Memory B cell (primary cell): ENCODE measurements at regions not wholly inside any gene's neighbourhood (a gene's known extent, or its start where the extent isn't known, plus 50 kb on each side); places are given as distances from the start of the nearest gene placed in this dataset.

Experiments used
- ATAC-seq: fragments of 150-1000 bp; cut with Tn5 transposase; 2 replicates; pipeline ENCODE4 v1.10.0; 2021; ENCODE audit warnings: low read depth, mild to moderate bottlenecking, moderate library complexity
- DNase-seq, 2 donors: peaks; one replicate each; pipeline ENCODE4 v3.0.0; 2022; ENCODE audit warnings: low spot score in 2 of 2
- H3K27ac Mint-ChIP-seq: one replicate; pipeline ENCODE4 v1.8.0; 2022; ENCODE audit warnings: mild to moderate bottlenecking, moderate library complexity, mixed read lengths
- H3K27me3 Mint-ChIP-seq: one replicate; pipeline ENCODE4 v1.8.0; 2022; ENCODE audit warnings: mixed read lengths
- H3K36me3 Mint-ChIP-seq: one replicate; pipeline ENCODE4 v1.8.0; 2022; ENCODE audit warnings: mild to moderate bottlenecking, mixed read lengths
- H3K4me1 Mint-ChIP-seq: one replicate; pipeline ENCODE4 v1.8.0; 2022; ENCODE audit warnings: mixed read lengths
- H3K4me3 Mint-ChIP-seq: one replicate; pipeline ENCODE4 v1.8.0; 2022; ENCODE audit warnings: mild to moderate bottlenecking, moderate library complexity, mixed read lengths
- H3K9me3 Mint-ChIP-seq: one replicate; pipeline ENCODE4 v1.8.0; 2022; ENCODE audit warnings: mixed read lengths

GRCh38 chr1:168443899-168444298 is 99.9 kb downstream of the XCL2 start:
- H3K27ac Mint-ChIP-seq: no peak overlapping the region
- no peak for DNase-seq
- ATAC-seq: no peak

DNA sequence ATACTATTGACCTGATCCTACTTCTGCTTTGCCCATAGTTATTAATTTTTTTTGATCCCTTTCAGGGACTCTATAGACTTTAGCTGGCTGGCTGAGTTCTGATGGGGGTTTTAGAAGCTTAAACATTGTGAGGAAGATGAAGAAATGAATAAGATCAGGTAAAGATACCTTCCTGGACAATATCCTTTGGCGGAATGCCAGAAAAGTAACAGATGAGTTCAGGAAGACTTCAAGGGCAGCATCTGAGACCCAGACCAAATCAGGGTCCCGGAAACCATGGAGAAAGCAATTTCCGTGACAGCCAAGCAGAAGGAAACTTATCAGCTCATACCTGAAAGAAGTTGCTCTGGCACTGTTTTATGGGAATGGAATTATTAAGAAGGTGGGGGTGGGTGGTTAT is 100.4 kb downstream of the XCL2 start:
- H3K36me3 Mint-ChIP-seq: no peaks in the 10 kb centered on the region
- no peaks in the 10 kb centered on the region for H3K9me3 Mint-ChIP-seq
- H3K4me3 Mint-ChIP-seq: no peak overlapping the region
- ATAC-seq (no peak), DNase-seq (no peak)
- H3K4me1 Mint-ChIP-seq: peaks cover 6% of the 10 kb centered on the region
- H3K27me3 Mint-ChIP-seq: peaks cover 10% of the 10 kb centered on the region
- no peak overlapping the region for H3K27ac Mint-ChIP-seq

More at GRCh38 chr1:168443899-168444298, 99.9 kb downstream of the XCL2 start:
- Mint-ChIP-seq H3K4me3 (no peak overlapping the region), H3K4me1 (peaks cover 6% of the 10 kb centered on the region), H3K27me3 (peaks cover 10% of the 10 kb centered on the region), H3K36me3 (no peaks in the 10 kb centered on the region), H3K9me3 (no peaks in the 10 kb centered on the region)

- H3K36me3 Mint-ChIP-seq: no peaks in the 10 kb centered on the region
- DNase-seq: no peak
- H3K27me3 Mint-ChIP-seq: peaks cover 10% of the 10 kb centered on the region
- H3K27ac Mint-ChIP-seq: no peak overlapping the region
- ATAC-seq: no peak
- no peaks in the 10 kb centered on the region for H3K9me3 Mint-ChIP-seq
- no peak overlapping the region for H3K4me3 Mint-ChIP-seq
- H3K4me1 Mint-ChIP-seq: peaks cover 6% of the 10 kb centered on the region
Observed at GRCh38 chr1:168442931-168443330, 100.9 kb downstream of the XCL2 start.

GRCh38 chr1:168441745-168442144 is 102.1 kb downstream of the XCL2 start:
- Mint-ChIP-seq H3K36me3 (no peaks in the 10 kb centered on the region), H3K27me3 (peaks cover 10% of the 10 kb centered on the region), H3K27ac (no peak overlapping the region), H3K9me3 (no peaks in the 10 kb centered on the region), H3K4me1 (peaks cover 6% of the 10 kb centered on the region), H3K4me3 (no peak overlapping the region)
- ATAC-seq (no peak), DNase-seq (no peak)

DNA sequence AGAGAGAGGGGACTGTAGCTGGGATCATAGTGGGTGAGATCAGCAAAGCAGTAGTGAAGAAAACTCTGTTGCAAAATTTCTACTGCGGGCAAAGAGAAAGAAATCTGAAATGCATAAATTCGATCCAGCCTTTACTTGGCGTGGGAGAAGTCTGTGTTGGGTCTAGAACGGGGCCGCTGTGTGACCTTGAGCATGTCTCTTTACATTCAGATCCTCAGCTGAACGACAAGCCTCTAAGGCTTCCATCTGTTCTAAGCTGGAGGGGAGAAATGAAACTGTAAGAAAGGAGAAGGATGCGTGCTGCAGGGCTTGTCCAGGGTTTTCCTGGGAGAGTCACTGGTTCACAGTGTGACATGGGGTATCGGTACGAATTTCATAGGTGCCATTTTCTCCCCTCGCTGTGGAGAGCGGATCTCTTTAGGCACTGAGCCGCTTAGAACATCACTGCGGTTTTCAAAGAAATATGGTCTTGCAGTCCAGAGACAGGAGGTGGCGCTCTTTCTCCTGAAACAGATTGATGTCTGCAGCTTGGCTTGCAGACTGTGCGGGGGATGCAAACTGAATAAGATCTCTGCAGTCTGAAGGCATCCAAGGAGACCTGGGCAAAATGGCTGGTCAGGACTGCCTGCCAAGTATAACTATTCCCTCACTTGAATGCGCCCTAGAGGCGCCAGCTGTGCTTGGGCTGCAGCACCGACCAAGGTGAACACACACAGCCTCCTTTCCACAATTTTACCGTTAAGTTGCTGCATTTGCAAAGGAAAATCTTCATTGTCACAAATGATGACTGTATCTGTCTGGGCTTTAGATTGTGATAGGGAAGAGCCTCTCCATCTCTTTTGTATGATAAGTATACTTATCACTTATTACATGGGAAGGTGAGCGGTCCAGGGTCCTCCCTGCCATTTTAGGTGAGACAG is 104.1 kb downstream of the XCL2 start:
- ATAC-seq (peak; percentile 43), DNase-seq (peak; percentile 1 to 18)
- Mint-ChIP-seq H3K4me1 (peaks cover 6% of the 10 kb centered on the region), H3K9me3 (no peaks in the 10 kb centered on the region), H3K4me3 (no peak overlapping the region), H3K27ac (no peak overlapping the region), H3K36me3 (no peaks in the 10 kb centered on the region), H3K27me3 (peaks cover 14% of the 10 kb centered on the region)

DNA sequence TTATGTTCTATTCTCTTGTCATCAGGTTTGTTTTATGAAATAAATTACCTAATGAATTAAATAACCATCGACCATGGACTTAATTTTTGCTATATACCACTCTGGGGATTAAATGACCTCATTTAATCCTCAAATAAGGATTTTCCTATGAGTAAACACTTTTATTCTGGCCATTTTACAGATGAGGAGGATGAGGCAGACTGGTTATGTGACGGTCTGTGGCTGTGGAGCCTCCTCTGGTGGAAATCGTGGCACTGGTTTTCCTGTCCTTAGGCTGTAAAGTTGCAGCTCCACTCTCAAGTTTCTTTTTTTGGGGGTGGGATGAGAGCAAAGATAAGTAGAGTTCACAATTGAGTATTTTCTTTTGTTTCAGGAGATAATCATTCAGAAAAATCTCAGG is 105.2 kb downstream of the XCL2 start:
- H3K4me1 Mint-ChIP-seq: peaks cover 6% of the 10 kb centered on the region
- no peak overlapping the region for H3K4me3 Mint-ChIP-seq
- H3K27ac Mint-ChIP-seq: no peak overlapping the region

GRCh38 chr1:168437821-168438220 is 106.0 kb downstream of the XCL2 start:
- Mint-ChIP-seq H3K27ac (no peak overlapping the region), H3K27me3 (peaks cover 19% of the 10 kb centered on the region), H3K4me1 (peaks cover 6% of the 10 kb centered on the region), H3K4me3 (no peak overlapping the region), H3K36me3 (no peaks in the 10 kb centered on the region), H3K9me3 (no peaks in the 10 kb centered on the region)
- no peak for ATAC-seq
- DNase-seq: no peak

More for the DNA sequence above, 105.2 kb downstream of the XCL2 start:
- peaks cover 19% of the 10 kb centered on the region for H3K27me3 Mint-ChIP-seq
- no peak for DNase-seq
- no peaks in the 10 kb centered on the region for H3K9me3 Mint-ChIP-seq
- ATAC-seq: no peak
- no peaks in the 10 kb centered on the region for H3K36me3 Mint-ChIP-seq

GRCh38 chr1:168435439-168435838 is 108.4 kb downstream of the XCL2 start:
- Mint-ChIP-seq H3K27me3 (peaks cover 21% of the 10 kb centered on the region), H3K4me1 (peaks cover 6% of the 10 kb centered on the region), H3K36me3 (no peaks in the 10 kb centered on the region), H3K27ac (no peak overlapping the region), H3K9me3 (no peaks in the 10 kb centered on the region), H3K4me3 (no peak overlapping the region)
- ATAC-seq: no peak
- no peak for DNase-seq

DNA sequence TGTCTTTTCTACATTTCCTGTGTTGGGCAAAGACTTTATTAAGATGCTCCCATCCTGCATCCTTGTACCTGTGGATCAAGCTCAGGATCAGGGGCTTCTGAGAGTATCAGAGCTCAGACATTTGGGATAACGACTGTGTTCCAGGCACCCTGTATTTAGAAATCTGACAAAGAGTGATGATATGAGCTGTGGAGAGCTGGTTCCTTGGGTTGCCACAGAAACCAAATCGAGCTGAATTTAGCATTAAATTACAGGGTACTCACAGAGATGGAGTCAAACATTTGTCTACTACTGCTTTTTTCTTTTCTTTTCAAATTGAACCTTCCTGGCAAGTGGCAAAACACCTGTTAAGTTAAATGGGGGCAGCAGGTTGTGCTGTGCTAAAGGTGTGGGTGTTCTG is 110.6 kb downstream of the XCL2 start:
- Mint-ChIP-seq H3K36me3 (no peaks in the 10 kb centered on the region), H3K9me3 (no peaks in the 10 kb centered on the region), H3K4me1 (no peaks in the 10 kb centered on the region), H3K4me3 (no peak overlapping the region), H3K27ac (no peak overlapping the region), H3K27me3 (peaks cover 14% of the 10 kb centered on the region)
- ATAC-seq (no peak), DNase-seq (no peak)

DNA sequence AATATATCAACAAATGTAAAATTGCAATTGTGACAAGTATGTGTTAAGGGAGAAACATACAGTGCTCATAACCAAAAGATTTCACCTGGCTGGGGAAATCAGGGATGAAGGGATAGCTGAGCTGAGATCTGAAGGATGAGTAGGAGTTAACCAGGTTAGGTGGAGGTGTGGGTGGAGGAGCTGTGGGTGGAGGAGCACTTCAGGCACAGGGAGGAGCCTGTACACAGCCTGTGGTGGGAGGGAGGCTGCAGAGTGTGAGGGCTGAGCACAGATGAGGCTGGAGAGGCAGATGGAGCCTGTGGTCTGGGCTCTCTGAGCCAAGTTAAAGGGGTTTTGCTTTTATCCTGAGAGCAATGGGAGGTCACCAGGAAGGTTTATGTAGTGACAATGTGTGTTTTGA is 111.9 kb downstream of the XCL2 start:
- Mint-ChIP-seq H3K4me3 (no peak overlapping the region), H3K4me1 (no peaks in the 10 kb centered on the region), H3K27me3 (peaks cover 14% of the 10 kb centered on the region), H3K36me3 (no peaks in the 10 kb centered on the region), H3K9me3 (no peaks in the 10 kb centered on the region), H3K27ac (no peak overlapping the region)
- DNase-seq: no peak
- ATAC-seq: no peak

DNA sequence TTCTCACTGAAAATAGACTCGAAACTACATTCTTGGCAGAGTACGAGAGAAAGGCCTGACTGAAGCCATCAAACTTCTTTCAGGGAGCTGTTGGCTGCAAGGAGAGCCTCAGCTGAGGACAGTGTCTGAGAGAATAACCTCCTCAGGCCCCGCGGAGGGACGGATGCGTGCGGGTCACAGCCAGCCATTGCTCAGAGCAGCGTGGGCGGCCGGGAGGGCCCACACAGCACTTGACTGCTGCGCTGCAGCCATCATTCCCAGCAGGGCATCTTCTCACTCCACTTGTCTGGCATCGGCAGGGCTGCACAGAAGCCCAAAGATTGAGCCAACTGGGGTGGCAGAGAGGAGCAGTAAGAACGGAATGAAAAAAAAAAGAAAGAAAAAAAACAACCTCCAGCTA is 113.5 kb downstream of the XCL2 start:
- Mint-ChIP-seq H3K36me3 (no peaks in the 10 kb centered on the region), H3K27me3 (peaks cover 9% of the 10 kb centered on the region), H3K4me1 (no peaks in the 10 kb centered on the region), H3K27ac (no peak overlapping the region), H3K9me3 (no peaks in the 10 kb centered on the region), H3K4me3 (no peak overlapping the region)
- no peak for DNase-seq
- ATAC-seq: no peak

- ATAC-seq (no peak), DNase-seq (no peak)
- H3K4me1 Mint-ChIP-seq: no peaks in the 10 kb centered on the region
- no peak overlapping the region for H3K4me3 Mint-ChIP-seq
- H3K27ac Mint-ChIP-seq: no peak overlapping the region
- no peaks in the 10 kb centered on the region for H3K36me3 Mint-ChIP-seq
- peaks cover 5% of the 10 kb centered on the region for H3K27me3 Mint-ChIP-seq
- H3K9me3 Mint-ChIP-seq: no peaks in the 10 kb centered on the region
Observed at GRCh38 chr1:168428063-168428731, 115.6 kb downstream of the XCL2 start.

GRCh38 chr1:168427051-168427450 is 116.7 kb downstream of the XCL2 start:
- Mint-ChIP-seq H3K27me3 (peaks cover 8% of the 10 kb centered on the region), H3K9me3 (no peaks in the 10 kb centered on the region), H3K4me3 (no peak overlapping the region), H3K4me1 (no peaks in the 10 kb centered on the region), H3K36me3 (no peaks in the 10 kb centered on the region), H3K27ac (no peak overlapping the region)
- no peak for ATAC-seq
- DNase-seq: no peak

- no peaks in the 10 kb centered on the region for H3K36me3 Mint-ChIP-seq
- no peaks in the 10 kb centered on the region for H3K9me3 Mint-ChIP-seq
- no peak overlapping the region for H3K27ac Mint-ChIP-seq
- ATAC-seq (no peak), DNase-seq (no peak)
- H3K27me3 Mint-ChIP-seq: peaks cover 9% of the 10 kb centered on the region
- H3K4me3 Mint-ChIP-seq: no peak overlapping the region
- H3K4me1 Mint-ChIP-seq: peaks cover 2% of the 10 kb centered on the region
Observed at GRCh38 chr1:168424281-168424680, 119.5 kb downstream of the XCL2 start.
